Stimulated activated CD4-positive, alpha-beta T cell treated with anti-CD3 and anti-CD28 coated beads, Interleukin-1b, Interleukin-23, amount 100 ng/mL, for 4 hours (primary cell): ENCODE measurements at regions not wholly inside any gene's neighbourhood (a gene's known extent, or its start where the extent isn't known, plus 50 kb on each side); places are given as distances from the start of the nearest gene placed in this dataset.
"Not testable (repeated sequence)": the region's sequence is repeated elsewhere in the genome, so short reads cannot be mapped to it uniquely, and the experiment has no call there.

Experiments
- DNase-seq, 2 donors: peaks; one replicate each; pipeline ENCODE4 v3.0.0-alpha.2; 2020; ENCODE audit warnings: low read depth in 2 of 2

DNA sequence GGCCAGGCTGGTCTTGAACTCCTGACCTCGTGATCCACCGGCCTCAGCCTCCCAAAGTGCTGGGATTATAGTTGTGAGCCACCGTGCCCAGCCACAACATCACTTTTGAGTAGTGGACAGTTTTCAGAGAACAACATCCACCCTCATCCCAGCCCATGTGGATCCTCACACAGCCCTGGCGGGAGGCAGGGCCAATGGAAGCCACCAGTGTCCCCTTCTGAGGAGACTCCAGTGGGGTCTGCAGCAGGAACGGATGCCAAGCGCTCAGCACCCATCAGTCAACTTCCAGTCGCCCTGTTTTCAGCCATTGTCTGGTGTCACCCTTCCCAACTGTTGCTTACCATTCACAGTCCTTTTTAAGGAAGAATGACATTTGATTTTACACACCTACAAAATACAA is 302.5 kb downstream of the BCL2L11 start:
- DNase-seq = not testable (repeated sequence)

DNA sequence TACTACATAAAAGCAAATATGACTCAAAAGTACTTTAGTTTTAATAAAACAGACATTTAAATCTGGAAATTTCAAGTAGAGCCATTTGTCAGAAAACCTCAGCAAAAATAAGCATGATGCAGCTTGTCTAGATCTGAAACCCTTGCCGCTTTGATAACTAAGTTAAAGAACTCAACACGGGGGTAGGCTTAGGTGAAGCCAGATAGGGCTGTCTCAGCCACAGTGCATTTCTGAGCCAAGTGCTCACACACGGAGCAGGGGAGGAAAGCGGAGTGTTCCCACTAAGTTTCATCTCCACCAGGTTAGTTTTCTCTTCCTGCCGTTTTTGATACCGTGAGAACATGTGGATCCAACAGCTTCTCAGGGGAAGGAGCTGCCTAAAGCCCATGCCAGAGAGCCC is 303.5 kb downstream of the BCL2L11 start:
- not testable (repeated sequence) for DNase-seq

- DNase-seq = peak in 1 of 2 donors; percentile 36
Observed at GRCh38 chr2:111424851-111425309, 304.2 kb downstream of the BCL2L11 start.

DNA sequence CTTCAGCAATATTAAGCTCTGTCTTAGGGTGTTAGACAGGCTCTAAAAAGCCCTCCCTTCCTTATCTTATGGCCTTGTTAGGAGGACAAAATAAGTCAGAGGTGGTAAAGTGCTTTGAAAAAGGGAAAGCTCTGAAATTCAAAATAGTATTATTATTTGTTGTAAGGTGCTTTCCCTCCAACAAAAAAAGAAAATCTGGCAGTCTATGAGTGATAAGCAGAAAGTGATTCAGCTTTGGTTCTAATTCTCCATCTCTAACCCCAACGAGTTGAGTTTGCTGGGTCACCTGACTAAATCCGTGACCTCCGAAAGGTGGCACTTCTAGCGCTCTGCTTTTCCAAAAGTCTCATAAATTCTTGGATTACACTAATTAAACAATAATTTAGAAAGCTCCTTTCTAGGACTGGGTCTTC is 305.1 kb downstream of the BCL2L11 start:
- DNase-seq = not testable (repeated sequence)

DNA sequence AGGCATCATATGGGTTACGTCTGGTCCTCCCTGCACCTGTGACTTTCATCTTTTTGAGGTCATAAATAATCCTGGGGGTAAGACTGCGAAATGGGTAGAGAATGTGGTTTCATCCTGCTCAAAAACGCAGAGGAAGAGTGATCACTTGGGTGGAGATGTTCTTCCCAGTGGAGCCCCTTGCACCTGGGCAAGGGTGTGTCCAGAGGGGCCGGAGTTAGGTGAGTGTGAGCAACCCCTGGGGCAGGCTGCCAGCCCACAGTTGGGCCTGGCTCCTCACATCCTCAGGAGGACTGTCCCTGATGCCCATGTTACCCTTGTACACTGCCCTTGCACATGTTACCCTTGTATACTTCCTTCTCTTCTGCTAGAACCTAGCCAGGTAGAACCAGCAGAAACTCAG is 306.6 kb downstream of the BCL2L11 start:
- not testable (repeated sequence) for DNase-seq

- not testable (repeated sequence) for DNase-seq
Observed at GRCh38 chr2:111428915-111429314, 308.2 kb downstream of the BCL2L11 start.

DNA sequence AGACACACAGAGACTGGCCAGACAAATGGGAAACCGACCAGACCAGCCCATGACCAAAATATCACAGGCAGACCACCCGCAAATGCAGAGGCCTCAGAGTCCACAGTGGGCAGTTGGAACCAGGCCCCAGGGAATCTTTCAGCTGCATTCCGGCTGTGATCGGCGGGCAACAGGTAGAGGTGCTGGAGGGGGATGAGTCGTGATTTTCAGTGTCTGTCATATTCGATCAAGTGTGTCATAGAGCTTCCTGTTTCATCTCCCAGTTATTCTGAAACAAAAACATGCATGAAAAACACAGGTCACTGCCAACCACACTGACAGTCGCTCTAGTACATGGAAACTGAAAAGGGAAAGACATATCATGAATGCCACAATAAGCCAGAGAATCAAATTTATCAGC is 308.6 kb downstream of the BCL2L11 start:
- not testable (repeated sequence) for DNase-seq

- not testable (repeated sequence) for DNase-seq
Observed at GRCh38 chr2:111430817-111431661, 310.3 kb downstream of the BCL2L11 start.

DNA sequence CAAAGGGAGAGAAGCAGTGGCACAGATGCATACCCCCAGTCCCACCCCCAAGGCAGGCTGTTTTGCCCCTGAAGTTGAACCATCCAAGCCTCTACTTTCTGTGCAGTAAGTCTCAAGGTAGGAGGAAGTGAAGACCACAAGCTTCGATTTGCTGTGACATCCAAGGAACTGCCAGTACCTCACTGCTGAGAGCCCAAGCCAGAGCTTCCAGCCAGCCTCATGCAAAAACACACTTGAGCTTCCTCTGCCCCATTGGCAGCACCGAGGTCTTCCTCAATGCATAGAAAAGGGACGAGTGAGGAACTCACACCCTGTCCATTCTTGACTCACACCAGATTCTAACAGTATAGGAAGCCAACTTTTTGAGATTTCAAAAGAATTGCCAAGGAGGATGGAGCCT is 311.7 kb downstream of the BCL2L11 start:
- DNase-seq = not testable (repeated sequence)

GRCh38 chr2:111432916-111433499 is 312.3 kb downstream of the BCL2L11 start:
- DNase-seq = not testable (repeated sequence)

DNA sequence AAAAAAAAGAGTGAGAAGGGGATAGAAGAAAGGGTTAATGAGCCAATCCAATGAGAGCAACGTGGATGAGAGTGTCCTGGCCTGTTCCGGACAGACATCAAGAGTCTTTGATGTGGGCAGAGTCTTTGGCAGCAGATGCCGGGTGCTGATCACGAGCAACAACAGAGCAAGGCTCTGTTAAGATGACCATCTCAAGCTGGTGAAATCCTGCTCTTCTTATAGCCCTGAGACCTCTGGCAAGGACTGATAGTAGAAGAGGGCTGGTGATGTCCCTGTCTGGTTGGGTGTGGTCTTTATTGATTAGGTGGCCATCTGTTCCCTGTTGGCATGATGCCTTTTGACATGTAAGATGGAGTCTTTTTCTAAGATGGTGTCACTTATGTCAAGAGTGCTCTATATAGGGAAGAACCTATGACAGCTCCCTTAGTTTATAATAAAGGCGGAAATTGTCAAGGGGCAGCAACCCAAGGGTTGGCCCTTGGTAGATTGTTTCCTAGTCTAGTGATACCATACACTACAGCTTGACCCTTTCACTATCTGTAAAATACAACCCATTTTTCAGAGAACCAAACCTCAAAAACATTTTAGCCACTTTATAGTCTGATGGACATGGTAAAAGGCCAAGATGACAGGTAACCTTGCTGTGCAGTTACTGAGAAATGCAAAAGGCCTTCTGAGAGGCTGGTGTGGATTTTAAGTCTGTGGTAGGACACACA is 313.3 kb downstream of the BCL2L11 start:
- not testable (repeated sequence) for DNase-seq

DNA sequence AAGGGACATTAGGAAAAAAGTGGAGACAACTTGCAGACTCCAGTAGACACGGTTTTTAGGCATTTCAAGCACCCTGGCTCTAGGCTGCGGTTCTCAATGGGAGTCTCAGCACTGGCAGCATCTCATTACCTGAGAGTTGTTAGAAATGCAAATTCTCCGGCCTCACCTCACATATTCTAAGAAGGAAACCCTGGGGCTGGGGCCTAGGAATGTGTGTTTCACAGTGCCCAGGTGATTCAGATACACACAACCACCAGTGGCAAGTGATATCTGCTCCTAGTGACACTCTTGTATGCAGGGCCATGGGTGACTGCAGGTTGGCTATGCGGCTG is 313.9 kb downstream of the BCL2L11 start:
- DNase-seq = not testable (repeated sequence)

DNA sequence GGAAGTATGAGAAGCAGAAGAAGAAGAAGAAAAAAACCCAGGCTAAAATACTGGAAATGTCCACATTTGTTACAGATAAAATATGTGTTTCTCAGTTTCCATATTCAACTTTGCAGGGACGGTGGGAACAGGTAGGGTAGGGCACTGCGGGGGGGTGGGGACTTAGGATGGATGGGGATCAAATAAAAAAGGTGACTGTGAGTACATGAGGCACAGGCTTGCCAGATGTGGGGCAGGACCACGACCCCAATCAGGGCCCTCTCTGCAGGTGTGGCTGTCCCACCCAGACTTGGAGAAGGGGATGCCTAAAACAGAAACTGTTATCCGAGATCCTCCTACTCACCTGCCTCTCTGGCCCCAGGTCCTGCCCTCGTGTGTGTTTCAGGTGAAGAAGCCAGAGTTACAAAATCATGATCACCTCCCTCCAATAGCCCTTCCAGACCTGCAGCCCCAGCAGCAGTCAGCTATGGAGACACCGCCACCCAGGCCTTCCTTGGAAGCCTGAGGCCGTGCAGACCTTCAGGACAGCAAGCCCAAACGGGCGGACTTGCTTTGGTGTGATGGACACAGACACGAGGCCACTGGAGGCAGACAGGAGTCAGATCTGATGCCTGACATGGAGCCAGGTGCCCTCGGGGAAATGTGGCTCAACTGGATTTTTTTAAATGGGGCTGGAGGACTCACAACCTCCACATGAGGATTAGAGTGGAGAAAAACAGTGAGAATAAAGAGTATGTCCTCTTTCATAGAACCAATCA is 315.0 kb downstream of the BCL2L11 start:
- DNase-seq = not testable (repeated sequence)

GRCh38 chr2:111436411-111436810 is 315.7 kb downstream of the BCL2L11 start:
- DNase-seq = not testable (repeated sequence)

GRCh38 chr2:111437288-111437990 is 316.7 kb downstream of the BCL2L11 start:
- DNase-seq = not testable (repeated sequence)

GRCh38 chr2:111438161-111438560 is 317.4 kb downstream of the BCL2L11 start:
- not testable (repeated sequence) for DNase-seq

DNA sequence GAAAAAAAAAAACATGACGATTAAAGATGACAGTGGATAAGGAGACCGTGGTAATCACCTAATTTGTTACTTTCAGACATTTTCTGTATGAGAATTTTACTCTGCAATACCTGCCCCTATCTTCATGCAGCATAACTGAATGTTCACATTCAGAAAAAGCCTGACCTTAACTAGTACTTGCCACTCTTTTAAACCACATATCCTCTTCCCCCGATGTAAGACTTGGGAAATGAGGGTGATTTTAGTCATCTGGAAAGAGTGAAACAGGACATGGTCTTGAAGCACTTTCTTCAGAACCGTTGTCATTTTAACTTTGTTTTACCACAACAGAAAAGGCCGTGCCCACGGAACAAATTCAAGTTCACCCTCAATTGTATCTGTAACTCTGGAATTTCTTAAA is 318.5 kb downstream of the BCL2L11 start:
- DNase-seq = not testable (repeated sequence)

DNA sequence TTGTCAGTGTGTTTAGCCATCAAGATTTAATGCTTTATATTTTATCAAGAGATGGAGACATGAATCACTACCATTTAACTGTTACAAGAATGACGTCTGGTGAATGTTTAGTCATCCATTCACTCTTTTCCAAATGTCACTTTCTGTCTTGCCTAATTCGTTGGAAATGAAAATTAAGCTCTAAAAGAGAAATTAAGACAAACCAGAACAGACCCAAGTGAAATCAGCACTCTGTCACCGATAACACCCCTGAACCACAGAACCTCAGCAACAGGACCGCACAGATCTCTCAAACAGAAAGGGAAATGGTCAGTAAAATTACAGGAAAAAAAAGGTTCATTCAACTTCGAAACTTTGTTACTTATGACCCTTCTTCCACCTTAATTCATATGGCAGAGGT is 320.9 kb downstream of the BCL2L11 start:
- not testable (repeated sequence) for DNase-seq

- DNase-seq = not testable (repeated sequence)
Observed at GRCh38 chr2:111442767-111443454, 322.2 kb downstream of the BCL2L11 start.

DNA sequence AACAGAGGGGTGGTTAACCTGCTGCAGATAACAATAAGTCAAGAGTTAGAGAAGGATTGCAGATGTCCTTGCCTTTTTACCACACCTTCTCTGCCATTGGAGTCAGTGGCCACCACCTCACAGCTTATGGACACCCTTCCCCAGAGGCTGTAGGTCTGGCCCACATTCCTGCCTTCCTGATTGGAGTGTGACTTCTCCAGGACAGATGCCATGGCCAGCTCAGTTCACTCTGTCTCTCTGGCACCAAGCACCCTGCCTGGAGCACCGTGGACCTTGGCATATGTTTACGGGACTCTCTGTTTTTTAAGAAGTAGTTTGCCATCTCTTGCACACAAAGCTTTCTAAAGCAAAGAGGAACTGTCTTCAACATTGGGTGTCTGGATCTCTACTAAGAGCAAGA is 323.8 kb downstream of the BCL2L11 start:
- DNase-seq = not testable (repeated sequence)
